Stomach (tissue), 4 donors: ENCODE measurements at regions not wholly inside any gene's neighbourhood (a gene's known extent, or its start where the extent isn't known, plus 50 kb on each side); places are given as distances from the start of the nearest gene placed in this dataset.

ENCODE experiments used
- EP300 ChIP-seq: sonication (generic); formaldehyde crosslinking; IDR thresholded peaks from one replicate; pipeline ENCODE4 v1.6.1; 2017; ENCODE audit warnings: antibody characterized with exemption
- POLR2A ChIP-seq, 4 donors: fragments of 450-650 bp; IDR thresholded peaks; one replicate each; pipeline ENCODE4 v1.6.1; 2016; ENCODE audit warnings: antibody characterized with exemption in 4 of 4, control low read depth in 2 of 4, mild to moderate bottlenecking in 1 of 4, moderate library complexity in 1 of 4
- TF ChIP-seq, protein P1 (sequence below), 7 experiments: fragments of 450-650 bp in 4 of 7; fragments of 200-600 bp in 3 of 7; sonication (generic) in 3 of 7; IDR thresholded peaks; one replicate each; pipeline ENCODE4 v1.5.1; 2016 to 2019; ENCODE audit warnings: antibody characterized with exemption in 7 of 7, control low read depth in 2 of 7, mild to moderate bottlenecking in 1 of 7

DNA sequence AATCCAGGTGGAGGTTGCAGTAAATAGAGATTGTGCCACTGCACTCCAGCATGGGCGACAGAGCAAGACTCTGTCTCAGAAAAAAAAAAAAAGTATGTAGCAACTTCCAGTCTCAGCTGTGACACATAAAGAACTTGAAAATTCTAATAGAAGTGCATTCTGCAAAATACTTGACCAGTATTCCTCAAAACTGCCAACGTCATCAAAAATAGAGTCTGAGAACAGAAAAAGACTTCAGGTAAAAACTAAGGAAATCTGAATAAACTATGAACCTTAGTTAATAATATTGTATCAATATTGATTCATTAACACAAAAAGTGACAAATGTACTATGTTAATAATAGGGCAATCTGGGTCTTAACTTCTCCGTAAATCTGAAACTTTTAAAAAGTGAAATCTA, 76.7 kb upstream of the WDR75 start:
- TF ChIP-seq, protein P1, sequence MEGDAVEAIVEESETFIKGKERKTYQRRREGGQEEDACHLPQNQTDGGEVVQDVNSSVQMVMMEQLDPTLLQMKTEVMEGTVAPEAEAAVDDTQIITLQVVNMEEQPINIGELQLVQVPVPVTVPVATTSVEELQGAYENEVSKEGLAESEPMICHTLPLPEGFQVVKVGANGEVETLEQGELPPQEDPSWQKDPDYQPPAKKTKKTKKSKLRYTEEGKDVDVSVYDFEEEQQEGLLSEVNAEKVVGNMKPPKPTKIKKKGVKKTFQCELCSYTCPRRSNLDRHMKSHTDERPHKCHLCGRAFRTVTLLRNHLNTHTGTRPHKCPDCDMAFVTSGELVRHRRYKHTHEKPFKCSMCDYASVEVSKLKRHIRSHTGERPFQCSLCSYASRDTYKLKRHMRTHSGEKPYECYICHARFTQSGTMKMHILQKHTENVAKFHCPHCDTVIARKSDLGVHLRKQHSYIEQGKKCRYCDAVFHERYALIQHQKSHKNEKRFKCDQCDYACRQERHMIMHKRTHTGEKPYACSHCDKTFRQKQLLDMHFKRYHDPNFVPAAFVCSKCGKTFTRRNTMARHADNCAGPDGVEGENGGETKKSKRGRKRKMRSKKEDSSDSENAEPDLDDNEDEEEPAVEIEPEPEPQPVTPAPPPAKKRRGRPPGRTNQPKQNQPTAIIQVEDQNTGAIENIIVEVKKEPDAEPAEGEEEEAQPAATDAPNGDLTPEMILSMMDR (IDR thresholded peaks at IDR 0.05), result no peak
- TF ChIP-seq POLR2A (IDR thresholded peaks at IDR 0.05) (no peak), EP300 (no peak)
